Erythroblast (primary cell): ENCODE measurements at regions not wholly inside any gene's neighbourhood (a gene's known extent, or its start where the extent isn't known, plus 50 kb on each side); places are given as distances from the start of the nearest gene placed in this dataset.

Source experiments
- DNase-seq, 2 experiments: peaks; one replicate each; lab custom pipeline; 2025; lab: John Stamatoyannopoulos, UW
- GATA1 ChIP-seq: IDR thresholded peaks from 2 replicates; pipeline ENCODE4 v1.6.1; 2011; ENCODE audit warnings: low read depth, mild to moderate bottlenecking, control low read depth, low read length, moderate library complexity
- POLR2A ChIP-seq: IDR thresholded peaks from 2 replicates; pipeline ENCODE4 v1.6.1; 2011; ENCODE audit warnings: mild to moderate bottlenecking, low read length

DNA sequence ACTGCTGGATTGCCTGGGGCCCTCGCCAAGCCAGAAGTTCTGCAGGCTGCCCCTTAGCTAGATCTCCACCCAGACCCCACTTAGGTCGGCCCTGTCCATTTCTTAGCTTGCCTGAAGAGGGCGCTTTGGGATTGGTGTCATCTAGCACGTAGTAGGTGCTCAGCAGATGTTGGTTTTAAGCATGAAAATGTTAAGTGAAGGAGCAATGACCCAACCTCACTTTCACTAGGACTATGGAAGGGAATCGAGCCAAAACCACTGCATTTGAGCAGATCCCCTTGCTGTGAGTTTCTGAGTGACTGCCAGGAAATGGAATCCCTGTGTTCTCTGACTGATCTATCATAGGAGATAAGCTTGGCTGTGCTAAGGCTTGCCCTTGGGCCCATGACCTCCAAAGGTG is 131.7 kb upstream of the EEPD1 start:
- TF ChIP-seq POLR2A: no peak
- TF ChIP-seq GATA1: no peak
- peak; percentile 14 to 33 for DNase-seq

GRCh38 chr7:36021917-36022550 is 131.0 kb upstream of the EEPD1 start:
- TF ChIP-seq GATA1 (no peak), POLR2A (no peak)
- no peak for DNase-seq

GRCh38 chr7:36023033-36023560 is 130.0 kb upstream of the EEPD1 start:
- TF ChIP-seq GATA1 (no peak), POLR2A (no peak)
- DNase-seq: no peak

- no peak for DNase-seq
- no peak for TF ChIP-seq POLR2A
- no peak for TF ChIP-seq GATA1
Observed at GRCh38 chr7:36025190-36025589, 127.9 kb upstream of the EEPD1 start.

DNA sequence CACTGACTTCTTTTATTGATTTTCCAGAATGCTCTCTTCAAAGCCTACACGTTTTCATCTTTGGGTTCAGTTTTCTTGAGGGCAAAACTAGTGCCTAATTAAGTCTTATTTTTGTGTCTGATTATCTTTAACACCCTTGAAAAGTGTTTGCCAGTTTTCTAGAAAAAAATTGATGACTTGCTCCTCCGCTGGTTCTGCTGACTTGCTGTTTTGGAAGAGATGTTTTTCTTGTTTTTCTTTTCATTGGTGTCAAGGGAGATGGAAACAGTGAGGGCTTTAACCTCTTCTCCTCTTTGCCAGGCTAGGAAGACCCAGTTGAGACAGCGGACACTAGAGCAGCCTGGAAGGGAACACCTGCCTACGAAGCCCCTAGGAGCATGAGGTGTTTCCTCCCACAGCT is 123.7 kb upstream of the EEPD1 start:
- DNase-seq: no peak
- TF ChIP-seq POLR2A (no peak), GATA1 (no peak)

- no peak for DNase-seq
- no peak for TF ChIP-seq POLR2A
- TF ChIP-seq GATA1: no peak
Observed at GRCh38 chr7:36029853-36030515, 123.1 kb upstream of the EEPD1 start.

GRCh38 chr7:36032361-36032818 is 120.7 kb upstream of the EEPD1 start:
- DNase-seq: no peak
- TF ChIP-seq POLR2A: no peak
- no peak for TF ChIP-seq GATA1

GRCh38 chr7:36034020-36034419 is 119.0 kb upstream of the EEPD1 start:
- TF ChIP-seq GATA1 (no peak), POLR2A (no peak)
- DNase-seq: no peak

DNA sequence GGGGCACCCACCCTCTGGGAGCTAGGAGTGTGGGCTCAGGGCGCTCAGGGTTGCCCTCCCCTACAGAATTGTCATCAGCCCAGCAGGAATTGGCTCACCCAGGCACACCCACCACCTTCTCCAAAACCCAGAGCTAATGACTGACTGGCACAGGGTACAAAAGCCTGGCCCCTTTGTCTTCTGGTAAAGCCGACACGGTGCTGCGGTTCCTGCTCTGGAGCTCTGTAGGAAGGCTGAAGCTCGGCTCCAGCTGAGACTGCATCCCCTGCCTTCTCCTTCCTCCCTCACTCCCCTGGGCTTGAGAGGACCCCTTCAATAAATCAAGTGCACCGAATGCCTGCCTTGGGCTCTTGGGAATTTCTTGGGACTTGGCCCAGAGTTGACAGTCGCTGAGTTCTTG is 117.9 kb upstream of the EEPD1 start:
- TF ChIP-seq GATA1 (no peak), POLR2A (no peak)
- DNase-seq: no peak

- no peak for DNase-seq
- no peak for TF ChIP-seq GATA1
- TF ChIP-seq POLR2A: no peak
Observed at GRCh38 chr7:36036590-36036989, 116.5 kb upstream of the EEPD1 start.

GRCh38 chr7:36037121-36037662 is 115.9 kb upstream of the EEPD1 start:
- DNase-seq: peak; percentile 3 to 49
- TF ChIP-seq GATA1: no peak
- TF ChIP-seq POLR2A: no peak

- no peak for TF ChIP-seq POLR2A
- DNase-seq: no peak
Observed at GRCh38 chr7:36038063-36038721, 114.9 kb upstream of the EEPD1 start.

DNA sequence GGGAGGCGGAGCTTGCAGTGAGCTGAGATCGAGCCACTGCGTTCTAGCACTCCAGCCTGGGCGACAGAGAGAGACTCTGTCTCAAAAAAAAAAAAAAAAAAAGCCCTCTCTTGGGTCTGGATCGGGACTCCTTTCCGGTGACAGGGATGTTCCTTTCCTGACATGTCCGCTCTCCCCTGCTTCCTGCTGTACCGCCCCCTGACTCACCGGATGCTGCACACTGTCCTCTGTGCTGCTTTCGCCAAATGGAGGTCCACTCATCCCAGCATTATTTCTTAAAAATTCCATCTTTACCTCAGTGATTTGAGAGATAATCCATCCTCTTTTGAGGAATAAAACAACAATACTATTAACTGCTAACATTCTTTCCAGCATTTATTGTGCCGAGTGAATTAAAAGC is 113.8 kb upstream of the EEPD1 start:
- no peak for DNase-seq
- TF ChIP-seq POLR2A (no peak), GATA1 (no peak)

DNA sequence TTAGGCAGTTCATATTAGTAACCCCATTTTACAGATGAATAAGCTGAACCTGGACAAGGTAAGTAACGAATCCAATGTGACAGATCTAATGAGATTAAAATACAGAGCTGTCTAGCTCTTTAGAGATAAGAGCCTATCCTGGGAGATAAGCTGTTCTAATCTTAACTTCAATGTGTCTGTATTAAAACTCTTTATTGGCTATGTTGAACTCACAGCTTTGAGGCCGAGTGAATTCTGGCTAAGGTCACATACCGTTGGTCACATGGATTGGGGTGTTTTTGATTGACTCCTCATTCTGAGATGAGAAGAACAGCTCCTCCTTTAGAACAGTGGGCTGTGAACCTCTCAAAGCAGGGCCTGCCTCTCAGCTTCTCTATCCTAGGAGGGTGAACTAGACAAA is 113.4 kb upstream of the EEPD1 start:
- TF ChIP-seq GATA1: no peak
- no peak for DNase-seq
